Upper lobe of left lung (tissue), 6 donors: ENCODE measurements at regions not wholly inside any gene's neighbourhood (a gene's known extent, or its start where the extent isn't known, plus 50 kb on each side); places are given as distances from the start of the nearest gene placed in this dataset.

Source experiments
- ATAC-seq, 2 donors: fragments of 200-7000 bp; cut with Tn5 transposase; one replicate each; pipeline ENCODE4 v1.9.1; 2022; ENCODE audit warnings: mild to moderate bottlenecking in 2 of 2, moderate library complexity in 2 of 2; ENCODE audit not compliant: low FRiP score in 2 of 2
- DNase-seq, 2 donors: peaks; one replicate each; pipeline ENCODE4 v3.0.0-alpha.2; 2019 to 2020
- H3K27ac ChIP-seq, 4 donors: fragments of 200-600 bp; sonication (generic); one replicate each; pipeline ENCODE4 v1.5.1; 2016 to 2019
- H3K27me3 ChIP-seq, 4 donors: fragments of 200-600 bp; sonication (generic); one replicate each; pipeline ENCODE4 v1.5.1; 2017 to 2019
- H3K36me3 ChIP-seq, 4 donors: fragments of 200-600 bp; sonication (generic); one replicate each; pipeline ENCODE4 v1.5.1; 2016 to 2019
- H3K4me1 ChIP-seq, 4 donors: fragments of 200-600 bp; sonication (generic); one replicate each; pipeline ENCODE4 v1.5.1; 2018 to 2019
- H3K4me3 ChIP-seq, 4 donors: fragments of 200-600 bp; sonication (generic); one replicate each; pipeline ENCODE4 v1.5.1; 2017 to 2019; ENCODE audit warnings: mild to moderate bottlenecking in 2 of 4, moderate library complexity in 1 of 4
- H3K9me3 ChIP-seq, 4 donors: fragments of 200-600 bp; sonication (generic); one replicate each; pipeline ENCODE4 v1.5.1; 2018 to 2019
- EP300 ChIP-seq, 4 donors: sonication (generic); formaldehyde crosslinking; IDR thresholded peaks; one replicate each; pipeline ENCODE4 v1.5.1; 2017; ENCODE audit warnings: antibody characterized with exemption in 4 of 4, control low read depth in 2 of 4
- POLR2A ChIP-seq, 4 donors: fragments of 450-650 bp; IDR thresholded peaks; one replicate each; pipeline ENCODE4 v1.5.1; 2016 to 2017; ENCODE audit warnings: antibody characterized with exemption in 4 of 4, mild to moderate bottlenecking in 2 of 4
- POLR2AphosphoS5 ChIP-seq, 2 donors: sonication (generic); formaldehyde crosslinking; IDR thresholded peaks; one replicate each; pipeline ENCODE4 v1.5.1; 2017; ENCODE audit warnings: antibody characterized with exemption in 2 of 2
- whole genome bisulfite sequencing, 2 donors: methylation state at CpG; one replicate each; pipeline ENCODE4 v1.1.5; 2017 to 2018; 5-methylcytosine and 5-hydroxymethylcytosine counted together
- TF ChIP-seq, protein P1 (sequence below), 6 experiments: fragments of 450-650 bp in 4 of 6; fragments of 200-600 bp in 2 of 6; sonication (generic) in 2 of 6; IDR thresholded peaks; one replicate each; pipeline ENCODE4 v1.5.1; 2016 to 2019; ENCODE audit warnings: antibody characterized with exemption in 6 of 6
- donor health status: DM: no; HTN: no; CAD: no; lungs with moderate emphysema.
- donor health status: DM: no; HTN: yes; CAD: no; lungs with severe emphysema.

DNA sequence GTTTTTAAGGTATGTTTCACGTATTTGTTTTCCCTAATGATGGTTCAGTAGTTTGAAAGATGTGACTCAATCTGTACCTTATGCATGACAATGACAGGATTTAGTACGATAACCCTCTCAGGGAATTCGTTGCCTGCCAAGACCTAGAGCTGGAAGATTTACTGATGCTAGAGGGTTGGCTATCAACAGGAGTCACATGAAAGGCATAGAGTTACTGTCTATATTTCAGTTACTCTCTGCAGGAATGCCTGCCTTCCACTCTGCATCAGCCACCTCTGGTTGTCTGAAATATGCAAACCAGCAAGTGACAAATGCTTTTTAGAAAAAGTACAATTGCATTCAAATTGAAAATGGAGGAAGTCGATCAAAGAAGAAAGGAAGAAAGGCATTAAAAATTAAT lies 276.3 kb upstream of the RAG2 start:
- 63 to 70% methylated on average over 4 of the region's 4 CpGs for WGBS, 2 donors
- TF ChIP-seq POLR2AphosphoS5 (IDR thresholded peaks at IDR 0.05) = no peak
- no peak for TF ChIP-seq EP300 (IDR thresholded peaks at IDR 0.05)
- TF ChIP-seq, protein P1, sequence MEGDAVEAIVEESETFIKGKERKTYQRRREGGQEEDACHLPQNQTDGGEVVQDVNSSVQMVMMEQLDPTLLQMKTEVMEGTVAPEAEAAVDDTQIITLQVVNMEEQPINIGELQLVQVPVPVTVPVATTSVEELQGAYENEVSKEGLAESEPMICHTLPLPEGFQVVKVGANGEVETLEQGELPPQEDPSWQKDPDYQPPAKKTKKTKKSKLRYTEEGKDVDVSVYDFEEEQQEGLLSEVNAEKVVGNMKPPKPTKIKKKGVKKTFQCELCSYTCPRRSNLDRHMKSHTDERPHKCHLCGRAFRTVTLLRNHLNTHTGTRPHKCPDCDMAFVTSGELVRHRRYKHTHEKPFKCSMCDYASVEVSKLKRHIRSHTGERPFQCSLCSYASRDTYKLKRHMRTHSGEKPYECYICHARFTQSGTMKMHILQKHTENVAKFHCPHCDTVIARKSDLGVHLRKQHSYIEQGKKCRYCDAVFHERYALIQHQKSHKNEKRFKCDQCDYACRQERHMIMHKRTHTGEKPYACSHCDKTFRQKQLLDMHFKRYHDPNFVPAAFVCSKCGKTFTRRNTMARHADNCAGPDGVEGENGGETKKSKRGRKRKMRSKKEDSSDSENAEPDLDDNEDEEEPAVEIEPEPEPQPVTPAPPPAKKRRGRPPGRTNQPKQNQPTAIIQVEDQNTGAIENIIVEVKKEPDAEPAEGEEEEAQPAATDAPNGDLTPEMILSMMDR (IDR thresholded peaks at IDR 0.05) = no peak
- TF ChIP-seq POLR2A (IDR thresholded peaks at IDR 0.05) = no peak
- Histone ChIP-seq H3K36me3 (no peaks in the 10 kb centered on the region), H3K4me3 (no peak overlapping the region), H3K27ac (no peak overlapping the region), H3K9me3 (no peaks in the 10 kb centered on the region), H3K4me1 (no peaks in the 10 kb centered on the region), H3K27me3 (no peaks in the 10 kb centered on the region)
- DNase-seq (no peak), ATAC-seq (no peak)

DNA sequence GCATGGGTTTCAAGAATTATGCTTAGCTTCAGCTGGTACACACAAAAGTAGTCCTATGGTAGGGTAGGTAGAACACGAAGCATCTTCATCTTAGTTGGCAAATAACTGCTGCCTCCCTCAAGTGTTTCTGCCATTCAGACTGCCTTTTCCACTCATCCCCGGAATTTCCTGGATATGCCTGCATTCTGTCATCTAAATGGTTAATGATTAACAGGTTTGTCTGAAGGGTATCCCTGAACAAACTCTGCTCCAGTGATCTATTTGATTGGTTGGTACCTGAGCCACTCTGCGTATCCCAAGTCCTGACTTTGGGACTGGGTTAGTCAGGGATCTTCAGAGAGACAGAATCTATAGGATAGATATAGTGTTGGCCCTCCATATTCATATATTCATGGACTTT lies 272.3 kb upstream of the RAG2 start:
- 70 to 84% methylated on average over 3 of the region's 3 CpGs for WGBS, 2 donors

DNA sequence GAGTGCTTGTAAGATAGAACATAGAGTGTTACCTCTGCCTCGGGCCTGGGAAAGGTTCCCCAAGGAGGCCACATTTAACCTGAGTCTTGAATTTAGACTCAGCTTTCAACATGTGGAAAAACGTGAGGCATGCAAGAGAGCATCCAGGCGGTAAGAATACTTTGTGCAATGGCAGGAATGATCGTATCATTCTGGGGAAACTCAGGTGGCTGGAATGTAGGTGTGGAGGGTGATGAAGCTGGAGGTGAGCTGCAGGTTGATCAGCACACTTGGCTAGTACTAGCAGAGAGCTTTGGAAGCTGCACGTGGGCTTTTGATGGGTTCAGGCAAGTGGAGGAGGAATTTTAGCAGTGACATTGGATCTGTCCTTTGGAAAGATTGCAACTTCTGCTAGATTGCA lies 270.3 kb upstream of the RAG2 start:
- 87 to 92% methylated on average over 5 of the region's 5 CpGs for WGBS, 2 donors
- DNase-seq (no peak), ATAC-seq (no peak)
- no peaks in the 10 kb centered on the region for H3K27me3 ChIP-seq
- no peaks in the 10 kb centered on the region for H3K4me1 ChIP-seq
- TF ChIP-seq POLR2A (IDR thresholded peaks at IDR 0.05) (no peak), EP300 (IDR thresholded peaks at IDR 0.05) (no peak), POLR2AphosphoS5 (IDR thresholded peaks at IDR 0.05) (no peak)
- TF ChIP-seq, protein P1 (IDR thresholded peaks at IDR 0.05) = no peak
- H3K27ac ChIP-seq = no peak overlapping the region
- no peak overlapping the region for H3K4me3 ChIP-seq
- H3K36me3 ChIP-seq = no peaks in the 10 kb centered on the region
- no peaks in the 10 kb centered on the region for H3K9me3 ChIP-seq

More for the DNA sequence above, 272.3 kb upstream of the RAG2 start:
- no peak for DNase-seq
- H3K4me1 ChIP-seq = no peaks in the 10 kb centered on the region
- ATAC-seq = no peak
- H3K9me3 ChIP-seq = no peaks in the 10 kb centered on the region
- TF ChIP-seq POLR2AphosphoS5 (IDR thresholded peaks at IDR 0.05) (no peak), POLR2A (IDR thresholded peaks at IDR 0.05) (no peak), EP300 (IDR thresholded peaks at IDR 0.05) (no peak)
- TF ChIP-seq, protein P1 (IDR thresholded peaks at IDR 0.05) = no peak
- H3K4me3 ChIP-seq = no peak overlapping the region
- no peaks in the 10 kb centered on the region for H3K27me3 ChIP-seq
- H3K27ac ChIP-seq = no peak overlapping the region
- H3K36me3 ChIP-seq = no peaks in the 10 kb centered on the region

DNA sequence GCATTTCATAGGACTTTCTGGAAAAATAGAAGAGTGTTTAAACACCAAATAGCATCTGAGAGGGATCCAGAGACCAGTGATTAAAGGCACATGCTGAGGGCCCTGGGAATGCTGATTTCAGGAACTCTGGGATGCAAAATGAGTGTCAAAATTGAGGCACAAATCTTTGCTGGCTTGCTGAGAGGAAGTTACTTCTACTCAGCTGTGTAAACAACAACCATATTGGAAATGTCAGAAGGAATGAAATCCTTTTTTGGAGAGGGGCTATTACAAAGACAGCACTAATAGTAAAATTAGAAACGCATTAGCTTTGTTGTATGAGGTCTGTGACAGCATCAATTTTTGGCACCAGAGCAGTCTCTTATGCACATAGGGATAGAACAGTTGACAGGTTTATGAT lies 267.8 kb upstream of the RAG2 start:
- ATAC-seq (no peak), DNase-seq (no peak)
- Histone ChIP-seq H3K4me3 (no peak overlapping the region), H3K36me3 (no peaks in the 10 kb centered on the region), H3K27ac (no peak overlapping the region), H3K4me1 (no peaks in the 10 kb centered on the region), H3K9me3 (no peaks in the 10 kb centered on the region), H3K27me3 (no peaks in the 10 kb centered on the region)
- TF ChIP-seq EP300 (IDR thresholded peaks at IDR 0.05) = no peak
- no peak for TF ChIP-seq POLR2A (IDR thresholded peaks at IDR 0.05)
- 73 to 89% methylated on average over 1 of the region's 1 CpG for WGBS, 2 donors

DNA sequence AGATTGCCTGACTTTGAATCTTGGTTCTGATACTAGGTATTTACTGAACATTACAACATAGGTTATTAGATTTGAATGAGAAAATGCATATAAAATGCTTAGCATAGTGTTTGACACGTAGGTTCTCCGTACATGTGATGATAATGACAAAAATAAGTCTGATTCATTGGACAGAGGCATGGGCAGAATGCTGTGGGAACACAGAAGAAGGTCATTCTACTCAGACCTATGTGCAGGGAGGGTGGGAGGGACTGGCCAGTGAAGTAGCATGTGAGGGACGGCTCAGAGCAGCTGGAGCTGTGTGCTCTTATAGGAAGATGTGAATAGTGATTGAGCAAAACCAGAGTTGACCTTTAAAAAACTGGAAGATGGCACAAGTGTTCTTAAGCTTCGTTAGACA lies 256.8 kb upstream of the RAG2 start:
- Histone ChIP-seq H3K4me3 (no peak overlapping the region), H3K27me3 (no peaks in the 10 kb centered on the region), H3K9me3 (no peaks in the 10 kb centered on the region), H3K27ac (no peak overlapping the region), H3K4me1 (no peaks in the 10 kb centered on the region), H3K36me3 (no peaks in the 10 kb centered on the region)
- ATAC-seq (no peak), DNase-seq (no peak)
- TF ChIP-seq, protein P1 (IDR thresholded peaks at IDR 0.05) = no peak
- TF ChIP-seq POLR2AphosphoS5 (IDR thresholded peaks at IDR 0.05) (no peak), EP300 (IDR thresholded peaks at IDR 0.05) (no peak), POLR2A (IDR thresholded peaks at IDR 0.05) (no peak)
- whole genome bisulfite sequencing, 2 donors = 75 to 80% methylated on average over 4 of the region's 4 CpGs
